Breast epithelium (tissue), 4 donors: ENCODE measurements at regions not wholly inside any gene's neighbourhood (a gene's known extent, or its start where the extent isn't known, plus 50 kb on each side); places are given as distances from the start of the nearest gene placed in this dataset.
A peak's percentile ranks its signal among the peaks of the same experiment; 100 is the strongest.

Experiments
- DNase-seq, 2 donors: peaks; one replicate each; pipeline ENCODE4 v3.0.0-alpha.2; 2019; ENCODE audit warnings: low spot score in 2 of 2
- H3K27ac ChIP-seq, 2 donors: fragments of 200-600 bp; sonication (generic) in 1 of 2; one replicate each; pipeline ENCODE4 v1.5.1; 2016 to 2019; ENCODE audit warnings: mild to moderate bottlenecking in 1 of 2
- H3K27me3 ChIP-seq, 2 donors: fragments of 200-600 bp; sonication (generic) in 1 of 2; one replicate each; pipeline versions ENCODE4 v1.5.1 to v1.6.0; 2017 to 2019; ENCODE audit warnings: control low read depth in 1 of 2, mild to moderate bottlenecking in 1 of 2
- H3K36me3 ChIP-seq: fragments of 200-600 bp; one replicate; pipeline ENCODE4 v1.5.1; 2019
- H3K4me1 ChIP-seq, 2 donors: fragments of 200-600 bp; sonication (generic); one replicate each; pipeline ENCODE4 v1.5.1; 2016 to 2019; ENCODE audit warnings: control low read depth in 1 of 2
- H3K4me3 ChIP-seq, 3 donors: fragments of 200-600 bp; sonication (generic); 1 replicate in 2 of 3; 2 replicates in 1 of 3; pipeline ENCODE4 v1.5.1; 2016 to 2019; ENCODE audit warnings: mild to moderate bottlenecking in 3 of 3, moderate library complexity in 2 of 3
- H3K9me3 ChIP-seq, 2 donors: fragments of 200-600 bp; sonication (generic) in 1 of 2; one replicate each; pipeline ENCODE4 v1.5.1; 2016 to 2019; ENCODE audit warnings: control low read depth in 1 of 2
- CTCF ChIP-seq, 3 donors: fragments of 450-650 bp; IDR thresholded peaks; one replicate each; pipeline ENCODE4 v1.5.1; 2016 to 2017; ENCODE audit warnings: antibody characterized with exemption in 3 of 3, mild to moderate bottlenecking in 3 of 3, moderate library complexity in 3 of 3
- POLR2A ChIP-seq: fragments of 450-650 bp; IDR thresholded peaks from one replicate; pipeline ENCODE4 v1.6.1; 2016; ENCODE audit warnings: antibody characterized with exemption, mild to moderate bottlenecking, moderate library complexity
- POLR2AphosphoS5 ChIP-seq, 3 donors: sonication (generic); formaldehyde crosslinking; IDR thresholded peaks; one replicate each; pipeline ENCODE4 v1.6.1; 2017; ENCODE audit warnings: antibody characterized with exemption in 3 of 3
- intact Hi-C: fragments of 100-400 bp; cut with DNase I; formaldehyde crosslinking; loops from one replicate; pipeline ENCODE4 v1.15.1; 2023; ENCODE audit warnings: low total_unique reads

GRCh38 chr5:93150311-93151012 lies 430.6 kb downstream of the NR2F1-AS1 start:
- Histone ChIP-seq H3K4me3 (no peak overlapping the region), H3K36me3 (no peaks in the 10 kb centered on the region), H3K27ac (no peak overlapping the region), H3K27me3 (no peaks in the 10 kb centered on the region), H3K9me3 (no peaks in the 10 kb centered on the region), H3K4me1 (no peaks in the 10 kb centered on the region)
- intact Hi-C loops = no loop called here
- TF ChIP-seq CTCF (IDR thresholded peaks at IDR 0.05) (no peak), POLR2AphosphoS5 (IDR thresholded peaks at IDR 0.05) (no peak), POLR2A (no peak)
- no peak for DNase-seq

GRCh38 chr5:93145767-93146166 lies 435.3 kb downstream of the NR2F1-AS1 start:
- H3K4me3 ChIP-seq = no peak overlapping the region
- H3K27me3 ChIP-seq = no peaks in the 10 kb centered on the region
- H3K36me3 ChIP-seq = no peaks in the 10 kb centered on the region
- no peak for DNase-seq
- no peak for TF ChIP-seq CTCF (IDR thresholded peaks at IDR 0.05)
- TF ChIP-seq POLR2A = no peak
- no peak for TF ChIP-seq POLR2AphosphoS5 (IDR thresholded peaks at IDR 0.05)
- H3K9me3 ChIP-seq = no peaks in the 10 kb centered on the region
- H3K4me1 ChIP-seq = no peaks in the 10 kb centered on the region
- no peak overlapping the region for H3K27ac ChIP-seq
- intact Hi-C loops = no loop called here

GRCh38 chr5:93145019-93145418 lies 436.0 kb downstream of the NR2F1-AS1 start:
- DNase-seq = no peak
- H3K27ac ChIP-seq = no peak overlapping the region
- intact Hi-C loops = no loop called here

GRCh38 chr5:93141969-93142368 lies 439.1 kb downstream of the NR2F1-AS1 start:
- H3K4me3 ChIP-seq = no peak overlapping the region
- no peak for DNase-seq
- no peak overlapping the region for H3K27ac ChIP-seq
- H3K9me3 ChIP-seq = no peaks in the 10 kb centered on the region
- intact Hi-C loops = no loop called here
- H3K27me3 ChIP-seq = no peaks in the 10 kb centered on the region
- no peaks in the 10 kb centered on the region for H3K4me1 ChIP-seq
- no peak for TF ChIP-seq CTCF (IDR thresholded peaks at IDR 0.05)
- no peak for TF ChIP-seq POLR2AphosphoS5 (IDR thresholded peaks at IDR 0.05)
- no peak for TF ChIP-seq POLR2A
- H3K36me3 ChIP-seq = no peaks in the 10 kb centered on the region

More at GRCh38 chr5:93145019-93145418, 436.0 kb downstream of the NR2F1-AS1 start:
- H3K9me3 ChIP-seq = no peaks in the 10 kb centered on the region
- no peaks in the 10 kb centered on the region for H3K27me3 ChIP-seq
- no peaks in the 10 kb centered on the region for H3K36me3 ChIP-seq
- H3K4me1 ChIP-seq = no peaks in the 10 kb centered on the region
- TF ChIP-seq CTCF (IDR thresholded peaks at IDR 0.05) = no peak
- TF ChIP-seq POLR2AphosphoS5 (IDR thresholded peaks at IDR 0.05) = no peak
- no peak for TF ChIP-seq POLR2A
- H3K4me3 ChIP-seq = no peak overlapping the region

GRCh38 chr5:93130624-93131490 lies 450.2 kb downstream of the NR2F1-AS1 start:
- H3K36me3 ChIP-seq = no peaks in the 10 kb centered on the region
- H3K27me3 ChIP-seq = no peaks in the 10 kb centered on the region
- peak overlapping the region in 1 of 2 donors; percentile 33 for H3K27ac ChIP-seq
- TF ChIP-seq POLR2A (no peak), POLR2AphosphoS5 (IDR thresholded peaks at IDR 0.05) (no peak), CTCF (IDR thresholded peaks at IDR 0.05) (no peak)
- H3K4me3 ChIP-seq = no peak overlapping the region
- no peak for DNase-seq
- H3K4me1 ChIP-seq = no peaks in the 10 kb centered on the region
- intact Hi-C loops = no loop called here
- no peaks in the 10 kb centered on the region for H3K9me3 ChIP-seq
